PFSK-1 (cell line): ENCODE measurements at regions not wholly inside any gene's neighbourhood (a gene's known extent, or its start where the extent isn't known, plus 50 kb on each side); places are given as distances from the start of the nearest gene placed in this dataset.

ENCODE experiments used
- FOXP2 ChIP-seq: optimal IDR thresholded peaks from 2 replicates; pipeline ENCODE3; 2011; ENCODE audit warnings: borderline replicate concordance, control low read depth, inconsistent platforms; ENCODE audit not compliant: insufficient read depth; ENCODE audit errors: extremely low read length, extremely low read depth
- POLR2AphosphoS5 ChIP-seq: IDR thresholded peaks from 2 replicates; pipeline ENCODE4 v1.6.1; 2012; ENCODE audit warnings: low read depth, mild to moderate bottlenecking, control low read depth, low read length, moderate library complexity
- SIN3A ChIP-seq: IDR thresholded peaks from 2 replicates; pipeline ENCODE4 v1.6.1; 2012; ENCODE audit warnings: mild to moderate bottlenecking, low read length, moderate library complexity, borderline replicate concordance; ENCODE audit not compliant: insufficient read depth
- TAF1 ChIP-seq: IDR thresholded peaks from 2 replicates; pipeline ENCODE4 v1.6.1; 2012; ENCODE audit warnings: low read length, control low read depth, borderline replicate concordance; ENCODE audit not compliant: insufficient read depth
- TF ChIP-seq, protein P1 (sequence below), 2 experiments: IDR thresholded peaks; 2 replicates each; pipeline versions ENCODE4 v1.6.1 to v1.8.0; 2011 to 2012; ENCODE audit warnings: low read depth in 2 of 2, low read length in 2 of 2, control low read depth in 1 of 2, inconsistent platforms in 1 of 2, mild to moderate bottlenecking in 1 of 2, moderate library complexity in 1 of 2; ENCODE audit not compliant: insufficient read depth in 1 of 2

DNA sequence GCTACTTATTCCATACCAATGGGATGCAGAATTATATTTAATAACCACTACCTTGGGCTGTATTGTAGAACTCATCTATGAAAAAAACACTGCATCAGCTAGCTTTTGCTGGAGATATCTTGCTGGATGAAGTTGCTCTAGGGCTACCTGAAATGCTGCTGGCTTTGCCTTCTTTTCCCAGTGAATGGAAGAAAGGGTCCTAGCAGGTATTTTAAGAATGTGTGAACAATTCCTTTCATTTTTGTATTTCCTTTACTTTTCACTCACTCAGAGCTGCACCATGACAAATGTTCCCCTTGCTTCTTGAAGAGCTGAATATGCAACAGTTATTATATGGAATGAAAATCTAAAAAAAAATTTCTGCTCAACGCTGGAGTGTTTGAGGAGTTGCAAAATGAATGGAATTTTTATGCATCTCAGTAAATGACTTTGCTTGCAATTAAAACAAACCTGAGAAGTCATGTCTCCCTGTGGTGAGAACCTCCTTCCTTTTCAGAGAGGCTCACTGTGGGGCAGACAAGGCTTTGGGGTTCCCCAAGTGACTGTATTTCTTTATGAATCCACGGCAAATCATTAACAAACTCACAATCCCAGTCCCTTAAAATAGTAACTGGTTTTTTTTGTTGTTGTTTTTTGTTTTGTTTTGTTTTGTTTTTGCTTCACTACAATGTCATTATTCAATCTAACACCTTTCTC is 566.8 kb upstream of the KIRREL3 start:
- TF ChIP-seq TAF1 (no peak), POLR2AphosphoS5 (no peak), SIN3A (no peak), FOXP2 (no peak)
- TF ChIP-seq, protein P1, sequence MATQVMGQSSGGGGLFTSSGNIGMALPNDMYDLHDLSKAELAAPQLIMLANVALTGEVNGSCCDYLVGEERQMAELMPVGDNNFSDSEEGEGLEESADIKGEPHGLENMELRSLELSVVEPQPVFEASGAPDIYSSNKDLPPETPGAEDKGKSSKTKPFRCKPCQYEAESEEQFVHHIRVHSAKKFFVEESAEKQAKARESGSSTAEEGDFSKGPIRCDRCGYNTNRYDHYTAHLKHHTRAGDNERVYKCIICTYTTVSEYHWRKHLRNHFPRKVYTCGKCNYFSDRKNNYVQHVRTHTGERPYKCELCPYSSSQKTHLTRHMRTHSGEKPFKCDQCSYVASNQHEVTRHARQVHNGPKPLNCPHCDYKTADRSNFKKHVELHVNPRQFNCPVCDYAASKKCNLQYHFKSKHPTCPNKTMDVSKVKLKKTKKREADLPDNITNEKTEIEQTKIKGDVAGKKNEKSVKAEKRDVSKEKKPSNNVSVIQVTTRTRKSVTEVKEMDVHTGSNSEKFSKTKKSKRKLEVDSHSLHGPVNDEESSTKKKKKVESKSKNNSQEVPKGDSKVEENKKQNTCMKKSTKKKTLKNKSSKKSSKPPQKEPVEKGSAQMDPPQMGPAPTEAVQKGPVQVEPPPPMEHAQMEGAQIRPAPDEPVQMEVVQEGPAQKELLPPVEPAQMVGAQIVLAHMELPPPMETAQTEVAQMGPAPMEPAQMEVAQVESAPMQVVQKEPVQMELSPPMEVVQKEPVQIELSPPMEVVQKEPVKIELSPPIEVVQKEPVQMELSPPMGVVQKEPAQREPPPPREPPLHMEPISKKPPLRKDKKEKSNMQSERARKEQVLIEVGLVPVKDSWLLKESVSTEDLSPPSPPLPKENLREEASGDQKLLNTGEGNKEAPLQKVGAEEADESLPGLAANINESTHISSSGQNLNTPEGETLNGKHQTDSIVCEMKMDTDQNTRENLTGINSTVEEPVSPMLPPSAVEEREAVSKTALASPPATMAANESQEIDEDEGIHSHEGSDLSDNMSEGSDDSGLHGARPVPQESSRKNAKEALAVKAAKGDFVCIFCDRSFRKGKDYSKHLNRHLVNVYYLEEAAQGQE (IDR thresholded peaks at IDR 0.05; ENCODE audit: insufficient read depth in 1 of 2, low read depth in 2 of 2, low read length in 2 of 2): no peak

DNA sequence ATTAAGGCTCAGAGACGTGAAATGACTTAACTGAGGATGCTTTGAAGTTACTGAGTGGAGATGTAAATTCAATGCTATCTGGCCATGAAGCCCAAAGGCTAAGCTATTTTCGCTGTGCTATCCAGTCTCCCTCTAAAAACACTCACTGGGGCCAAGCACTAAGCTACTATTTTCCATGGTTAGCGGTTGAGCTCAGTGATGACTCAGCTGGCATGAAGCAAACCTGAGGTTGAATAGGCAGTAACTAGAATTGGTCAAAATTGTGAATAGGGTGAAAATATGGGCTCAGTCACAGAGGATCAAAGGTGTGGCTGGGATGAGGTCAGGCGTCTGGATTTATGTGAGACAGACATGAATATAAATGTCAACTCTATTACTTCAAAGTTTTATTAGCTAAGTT is 564.2 kb upstream of the KIRREL3 start:
- TF ChIP-seq TAF1 (no peak), POLR2AphosphoS5 (no peak), SIN3A (no peak), FOXP2 (no peak)

DNA sequence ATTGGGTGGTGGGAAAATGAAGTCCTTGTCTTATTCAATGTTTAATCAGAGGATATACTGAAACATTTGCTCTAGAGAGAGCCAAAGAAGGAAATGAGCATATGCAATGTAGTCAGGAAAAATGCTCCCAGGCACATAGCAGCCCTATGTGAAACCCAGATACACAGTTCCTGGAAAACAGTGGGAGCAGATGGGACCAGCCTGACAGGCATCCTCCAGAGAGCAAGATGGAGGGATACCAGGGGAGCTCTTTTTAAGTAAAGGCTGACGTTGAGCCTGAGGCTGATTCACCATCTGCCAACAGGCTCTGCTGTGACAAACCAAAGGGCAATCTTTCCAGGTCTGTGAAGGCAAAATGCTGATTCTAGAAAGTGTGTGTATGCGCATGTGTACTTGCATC is 559.4 kb upstream of the KIRREL3 start:
- TF ChIP-seq TAF1 (no peak), POLR2AphosphoS5 (no peak), FOXP2 (no peak), SIN3A (no peak)
- TF ChIP-seq, protein P1 (IDR thresholded peaks at IDR 0.05; ENCODE audit: insufficient read depth in 1 of 2, low read depth in 2 of 2, low read length in 2 of 2): no peak

- TF ChIP-seq FOXP2 (no peak), SIN3A (no peak), TAF1 (no peak), POLR2AphosphoS5 (no peak)
- TF ChIP-seq, protein P1 (IDR thresholded peaks at IDR 0.05; ENCODE audit: insufficient read depth in 1 of 2, low read depth in 2 of 2, low read length in 2 of 2): no peak
These were observed 551.9 kb upstream of the KIRREL3 start for GRCh38 chr11:127552446-127552845.

DNA sequence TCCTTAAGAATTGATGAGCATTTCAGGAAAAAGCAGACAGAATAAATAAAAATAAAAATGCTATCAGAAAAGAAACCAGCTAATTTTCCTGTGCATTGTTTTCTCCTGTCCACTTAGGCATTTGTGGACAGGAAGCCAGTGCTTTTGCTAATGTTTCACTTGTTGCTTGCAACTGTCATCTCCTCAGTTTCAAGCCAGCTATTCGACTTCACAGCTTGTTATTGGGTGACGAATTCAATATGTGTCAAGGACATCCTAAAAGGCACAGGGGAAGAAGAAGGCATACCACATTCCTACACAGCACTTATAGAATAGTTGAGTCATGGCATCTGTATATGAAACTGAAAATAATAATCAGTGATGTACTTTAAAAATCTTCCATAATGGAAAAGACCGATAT is 530.6 kb upstream of the KIRREL3 start:
- TF ChIP-seq, protein P1 (IDR thresholded peaks at IDR 0.05; ENCODE audit: insufficient read depth in 1 of 2, low read depth in 2 of 2, low read length in 2 of 2): no peak
- TF ChIP-seq TAF1: no peak
- TF ChIP-seq POLR2AphosphoS5: no peak
- no peak for TF ChIP-seq FOXP2
- TF ChIP-seq SIN3A: no peak
